Upper lobe of right lung (tissue), 1 donor: ENCODE measurements at regions not wholly inside any gene's neighbourhood (a gene's known extent, or its start where the extent isn't known, plus 50 kb on each side); places are given as distances from the start of the nearest gene placed in this dataset.
A peak's percentile ranks its signal among the peaks of the same experiment; 100 is the strongest.

Experiments
- ATAC-seq: fragments of 200-7000 bp; cut with Tn5 transposase; one replicate; pipeline ENCODE4 v1.9.1; 2020; ENCODE audit warnings: mild to moderate bottlenecking, moderate library complexity
- DNase-seq: peaks from one replicate; pipeline ENCODE4 v3.0.0-alpha.2; 2020
- H3K27ac ChIP-seq: fragments of 200-600 bp; one replicate; pipeline ENCODE4 v1.8.0; 2022
- H3K27me3 ChIP-seq: fragments of 200-600 bp; one replicate; pipeline ENCODE4 v1.8.0; 2022; ENCODE audit warnings: mild to moderate bottlenecking
- H3K36me3 ChIP-seq: fragments of 200-600 bp; one replicate; pipeline ENCODE4 v1.8.0; 2022
- H3K4me1 ChIP-seq: fragments of 200-600 bp; one replicate; pipeline ENCODE4 v1.8.0; 2022
- H3K4me3 ChIP-seq: fragments of 200-600 bp; one replicate; pipeline ENCODE4 v1.8.0; 2022; ENCODE audit warnings: mild to moderate bottlenecking
- H3K9me3 ChIP-seq: fragments of 200-600 bp; one replicate; pipeline ENCODE4 v1.8.0; 2022
- intact Hi-C: fragments of 100-400 bp; cut with DNase I; formaldehyde crosslinking; loops from one replicate; pipeline ENCODE4 v1.11.0; 2022
- TF ChIP-seq, protein P1 (sequence below): fragments of 200-600 bp; IDR thresholded peaks from one replicate; pipeline ENCODE4 v1.8.0; 2022; ENCODE audit warnings: antibody characterized with exemption
- donor health status: DM: no; HTN: yes; CAD: no; lungs with severe emphysema.

DNA sequence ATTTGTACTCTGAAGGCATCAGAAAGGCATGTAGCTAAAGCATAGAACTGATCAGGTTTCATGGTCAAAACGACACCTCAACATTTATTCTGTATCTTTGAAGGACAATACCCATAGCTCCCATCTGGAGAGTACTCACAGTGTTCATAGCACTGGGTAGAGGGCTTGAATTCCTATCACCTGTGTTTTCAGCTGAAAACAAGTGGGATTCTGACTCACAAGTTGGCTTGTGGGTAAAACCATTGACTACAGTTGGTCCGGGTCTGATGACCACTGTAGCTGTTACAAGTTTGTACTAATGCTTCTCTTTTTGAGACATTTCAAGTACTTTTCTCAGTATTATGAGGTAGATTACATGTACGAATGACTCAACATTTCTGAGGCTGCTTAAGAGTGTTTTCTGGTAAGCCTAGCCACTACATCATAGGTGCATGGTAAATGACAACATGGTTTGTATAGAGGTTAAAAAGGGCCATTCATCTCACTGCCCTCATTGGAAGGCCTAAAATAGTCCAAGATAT is 68.6 kb upstream of the PELI1 start:
- no peak for DNase-seq
- Histone ChIP-seq H3K4me3 (no peak overlapping the region), H3K36me3 (no peaks in the 10 kb centered on the region), H3K27ac (peak overlapping the region; percentile 52), H3K4me1 (peaks cover 22% of the 10 kb centered on the region), H3K27me3 (no peaks in the 10 kb centered on the region), H3K9me3 (no peaks in the 10 kb centered on the region)
- intact Hi-C loops = no loop called here
- TF ChIP-seq, protein P1, sequence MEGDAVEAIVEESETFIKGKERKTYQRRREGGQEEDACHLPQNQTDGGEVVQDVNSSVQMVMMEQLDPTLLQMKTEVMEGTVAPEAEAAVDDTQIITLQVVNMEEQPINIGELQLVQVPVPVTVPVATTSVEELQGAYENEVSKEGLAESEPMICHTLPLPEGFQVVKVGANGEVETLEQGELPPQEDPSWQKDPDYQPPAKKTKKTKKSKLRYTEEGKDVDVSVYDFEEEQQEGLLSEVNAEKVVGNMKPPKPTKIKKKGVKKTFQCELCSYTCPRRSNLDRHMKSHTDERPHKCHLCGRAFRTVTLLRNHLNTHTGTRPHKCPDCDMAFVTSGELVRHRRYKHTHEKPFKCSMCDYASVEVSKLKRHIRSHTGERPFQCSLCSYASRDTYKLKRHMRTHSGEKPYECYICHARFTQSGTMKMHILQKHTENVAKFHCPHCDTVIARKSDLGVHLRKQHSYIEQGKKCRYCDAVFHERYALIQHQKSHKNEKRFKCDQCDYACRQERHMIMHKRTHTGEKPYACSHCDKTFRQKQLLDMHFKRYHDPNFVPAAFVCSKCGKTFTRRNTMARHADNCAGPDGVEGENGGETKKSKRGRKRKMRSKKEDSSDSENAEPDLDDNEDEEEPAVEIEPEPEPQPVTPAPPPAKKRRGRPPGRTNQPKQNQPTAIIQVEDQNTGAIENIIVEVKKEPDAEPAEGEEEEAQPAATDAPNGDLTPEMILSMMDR = no peak
- ATAC-seq = peak; percentile 80

DNA sequence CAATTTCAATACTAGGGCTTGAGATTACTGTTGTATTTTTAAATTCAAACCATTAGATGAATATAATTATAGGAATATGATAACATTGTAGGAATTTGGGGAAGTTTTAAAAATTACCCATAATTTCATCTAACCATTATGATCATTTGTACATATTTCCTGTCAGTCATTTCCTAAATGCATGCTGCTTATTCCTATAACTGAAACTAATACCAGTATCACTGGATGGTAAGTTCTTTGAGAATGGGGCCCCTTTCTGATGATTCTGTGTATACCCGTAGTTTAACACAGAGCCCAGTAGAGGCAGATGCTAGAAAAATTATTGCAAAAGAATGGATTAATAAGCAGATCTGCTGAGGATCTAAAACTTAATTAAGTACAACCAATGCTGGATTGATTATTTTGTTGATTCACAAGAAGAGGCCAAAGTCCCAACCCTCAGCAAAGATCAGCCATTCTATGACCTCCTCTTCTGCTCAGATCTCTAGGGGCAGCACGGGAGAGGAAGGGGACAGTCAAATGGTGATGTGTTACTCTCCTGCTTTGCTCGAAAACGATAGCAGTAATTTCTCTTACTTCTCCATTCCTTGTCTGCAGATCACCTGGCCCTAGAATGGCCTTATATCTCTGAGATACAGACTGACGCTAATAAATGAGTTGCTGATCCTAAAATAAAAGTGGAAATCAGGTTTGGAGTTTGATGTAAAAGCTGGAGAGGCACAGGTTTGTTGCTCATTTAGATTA is 69.5 kb upstream of the PELI1 start:
- H3K36me3 ChIP-seq = no peaks in the 10 kb centered on the region
- no peak for ATAC-seq
- no peak overlapping the region for H3K4me3 ChIP-seq
- H3K27me3 ChIP-seq = no peaks in the 10 kb centered on the region
- TF ChIP-seq, protein P1 = no peak
- no peak for DNase-seq
- no peaks in the 10 kb centered on the region for H3K9me3 ChIP-seq
- intact Hi-C loops = no loop called here
- H3K4me1 ChIP-seq = peaks cover 22% of the 10 kb centered on the region
- H3K27ac ChIP-seq = peak overlapping the region; percentile 52

DNA sequence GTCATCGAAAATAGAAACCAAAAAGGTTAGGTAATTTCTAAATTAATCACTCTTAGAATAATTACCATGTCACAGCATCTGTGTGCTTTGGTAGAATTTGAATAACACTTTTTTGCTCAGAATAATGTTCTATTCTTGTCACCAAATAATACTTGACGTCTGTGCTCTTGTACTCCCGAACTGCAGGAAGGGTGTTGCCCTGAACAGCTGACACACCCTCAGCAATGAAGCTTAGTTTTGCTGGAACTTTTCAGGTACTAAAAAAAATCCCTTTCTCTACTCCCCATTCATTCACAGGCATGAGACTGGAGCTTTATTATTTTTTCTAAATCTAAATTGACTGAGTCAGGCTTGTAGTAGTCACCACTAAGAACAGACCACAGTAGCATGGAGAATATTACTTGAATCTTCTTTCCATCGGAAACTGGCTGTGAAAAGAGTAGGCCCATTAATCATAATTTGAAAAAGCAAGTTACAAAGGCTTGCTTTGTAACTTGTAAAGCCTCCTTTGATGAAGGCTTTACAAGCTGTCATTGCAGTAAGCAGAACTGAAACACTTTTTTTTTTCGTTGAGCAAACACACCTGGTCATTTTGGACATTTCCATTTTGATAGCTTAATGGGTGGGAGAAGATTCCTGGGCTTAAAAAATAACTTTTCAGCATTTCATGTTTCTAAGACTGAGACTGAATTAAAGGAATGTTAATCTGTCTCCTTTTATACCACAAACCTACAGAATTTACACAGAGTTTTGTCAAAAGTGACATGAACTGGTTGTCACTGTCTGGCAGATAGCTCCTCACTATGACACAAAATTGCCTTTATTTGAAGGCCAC is 70.3 kb upstream of the PELI1 start:
- ATAC-seq (peak; percentile 47), DNase-seq (no peak)
- Histone ChIP-seq H3K4me3 (no peak overlapping the region), H3K27ac (peak overlapping the region; percentile 52), H3K4me1 (peaks cover 22% of the 10 kb centered on the region), H3K9me3 (no peaks in the 10 kb centered on the region), H3K27me3 (no peaks in the 10 kb centered on the region), H3K36me3 (no peaks in the 10 kb centered on the region)
- TF ChIP-seq, protein P1 = no peak
- intact Hi-C loops = no loop called here

DNA sequence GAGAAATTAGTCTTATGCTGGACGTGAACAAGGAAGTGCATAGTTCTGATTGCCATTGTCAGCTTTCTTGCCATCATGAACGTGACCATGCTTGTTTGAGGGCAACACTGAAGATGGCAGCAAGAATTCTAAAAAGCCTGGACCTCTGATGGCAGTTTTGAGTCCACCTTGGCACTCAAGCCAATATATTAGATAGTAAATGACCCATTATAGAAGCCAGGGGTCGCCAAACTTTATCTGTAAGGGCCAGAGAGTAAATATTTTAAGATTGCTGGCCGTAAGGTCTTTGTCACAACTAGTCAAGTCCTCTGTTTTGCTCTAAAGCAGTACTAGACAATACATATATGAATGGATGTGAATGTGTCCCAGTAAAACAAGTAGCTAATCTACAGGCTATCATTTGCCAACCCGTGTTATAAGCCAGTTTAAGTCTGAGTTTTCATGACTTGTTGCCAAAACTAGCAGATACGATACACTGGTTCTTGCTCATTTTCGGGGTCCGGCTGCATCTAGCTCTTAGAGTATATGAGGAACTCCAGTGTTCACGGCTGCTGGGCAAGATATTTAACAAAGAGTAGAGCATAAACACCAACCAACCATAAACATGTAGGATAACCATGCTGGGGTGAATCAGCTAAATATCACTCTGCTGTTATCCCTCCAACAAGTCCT is 73.1 kb upstream of the PELI1 start:
- intact Hi-C loops = no loop called here
- Histone ChIP-seq H3K4me1 (peaks cover 25% of the 10 kb centered on the region), H3K27ac (no peak overlapping the region), H3K36me3 (no peaks in the 10 kb centered on the region), H3K4me3 (no peak overlapping the region), H3K9me3 (no peaks in the 10 kb centered on the region), H3K27me3 (no peaks in the 10 kb centered on the region)
- no peak for ATAC-seq
- TF ChIP-seq, protein P1 = no peak
- DNase-seq = no peak

DNA sequence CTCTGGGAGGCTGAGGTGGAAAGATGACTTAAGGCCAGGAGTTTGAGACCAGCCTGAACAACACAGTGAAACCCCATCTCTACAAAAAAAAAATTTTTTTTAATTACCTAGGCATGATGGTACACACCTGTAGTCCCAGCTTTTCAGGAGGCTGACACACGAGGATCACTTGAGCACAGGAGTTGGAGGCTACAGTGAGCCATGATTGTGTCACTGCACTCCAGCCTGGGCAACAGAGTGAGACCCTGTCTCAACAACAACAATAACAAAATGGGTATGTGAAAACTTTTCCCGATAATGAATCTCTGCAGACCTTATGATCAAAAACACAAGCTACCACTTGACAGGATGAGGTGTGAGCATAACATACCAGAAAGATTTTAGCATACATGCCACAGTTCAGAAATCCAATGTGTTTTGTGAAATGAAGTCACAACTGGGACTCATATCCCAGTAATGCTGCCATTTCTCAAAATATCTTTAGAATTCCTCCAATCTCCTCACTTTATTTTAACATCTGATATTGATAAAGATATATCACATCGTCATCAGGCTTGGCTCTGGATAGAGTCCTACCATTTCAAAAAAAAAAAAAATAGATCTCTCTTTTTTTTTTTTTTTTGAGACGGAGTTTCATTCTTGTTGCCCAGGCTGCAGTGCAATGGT is 74.0 kb upstream of the PELI1 start:
- H3K9me3 ChIP-seq = no peaks in the 10 kb centered on the region
- TF ChIP-seq, protein P1 = no peak
- intact Hi-C loops = no loop called here
- no peak for DNase-seq
- H3K27ac ChIP-seq = no peak overlapping the region
- no peak for ATAC-seq
- peaks cover 27% of the 10 kb centered on the region for H3K4me1 ChIP-seq
- no peaks in the 10 kb centered on the region for H3K36me3 ChIP-seq
- H3K4me3 ChIP-seq = no peak overlapping the region
- no peaks in the 10 kb centered on the region for H3K27me3 ChIP-seq
